Keratinocyte (primary cell): ENCODE measurements at regions not wholly inside any gene's neighbourhood (a gene's known extent, or its start where the extent isn't known, plus 50 kb on each side); places are given as distances from the start of the nearest gene placed in this dataset.

ENCODE experiments used
- CTCF ChIP-seq, 3 experiments: IDR thresholded peaks in 1 of 3; conservative IDR thresholded peaks in 1 of 3; optimal IDR thresholded peaks in 1 of 3; 2 replicates in 2 of 3; 3 replicates in 1 of 3; pipeline versions ENCODE3 to v1.5.1; 2011; ENCODE audit warnings: low read length in 3 of 3, mild to moderate bottlenecking in 3 of 3, moderate library complexity in 2 of 3, control low read depth in 1 of 3, inconsistent platforms in 1 of 3; ENCODE audit not compliant: insufficient read depth in 2 of 3; ENCODE audit errors: extremely low read depth in 1 of 3
- EZH2 ChIP-seq: IDR thresholded peaks from one replicate; pipeline ENCODE4 v1.6.1; 2012; ENCODE audit warnings: inconsistent platforms, mild to moderate bottlenecking, low read length, moderate library complexity

- TF ChIP-seq CTCF (optimal IDR thresholded peaks at IDR 0.05 in 1 of 3, IDR thresholded peaks at IDR 0.05 in 1 of 3, conservative IDR thresholded peaks at IDR 0.05 in 1 of 3; ENCODE audit: extremely low read depth in 1 of 3, insufficient read depth in 2 of 3, low read length in 3 of 3) (no peak), EZH2 (no peak)
These were observed 531.1 kb upstream of the SLIT2 start for GRCh38 chr4:19720610-19721009.
